GM12892 (cell line): ENCODE measurements at regions not wholly inside any gene's neighbourhood (a gene's known extent, or its start where the extent isn't known, plus 50 kb on each side); places are given as distances from the start of the nearest gene placed in this dataset.

Source experiments
- POLR2A ChIP-seq: IDR thresholded peaks from 2 replicates; pipeline ENCODE4 v1.6.1; 2011; ENCODE audit warnings: low read depth, low read length, control low read depth
- POLR2AphosphoS5 ChIP-seq: IDR thresholded peaks from 2 replicates; pipeline ENCODE4 v1.6.1; 2011; ENCODE audit warnings: low read depth, low read length, control low read depth

GRCh38 chr19:28537896-28538295 is 675.1 kb downstream of the UQCRFS1 start:
- TF ChIP-seq POLR2A (no peak), POLR2AphosphoS5 (no peak)
